Kidney epithelial cell (primary cell): ENCODE measurements at regions not wholly inside any gene's neighbourhood (a gene's known extent, or its start where the extent isn't known, plus 50 kb on each side); places are given as distances from the start of the nearest gene placed in this dataset.
A peak's percentile ranks its signal among the peaks of the same experiment; 100 is the strongest.

ENCODE experiments used
- DNase-seq: peaks from one replicate; pipeline ENCODE4 v3.0.0-alpha.2; 2010; ENCODE audit warnings: low read depth
- H3K27me3 ChIP-seq: 2 replicates; pipeline ENCODE4 v1.6.0; 2011; ENCODE audit warnings: low read length; ENCODE audit not compliant: control insufficient read depth, insufficient read depth
- H3K36me3 ChIP-seq: 2 replicates; pipeline ENCODE4 v1.5.1; 2011; ENCODE audit warnings: low read length; ENCODE audit not compliant: control insufficient read depth, insufficient read depth
- H3K4me3 ChIP-seq: 2 replicates; pipeline ENCODE4 v1.5.1; 2011; ENCODE audit warnings: low read depth, mild to moderate bottlenecking, control low read depth, low read length
- TF ChIP-seq, protein P1 (sequence below): IDR thresholded peaks from 2 replicates; pipeline ENCODE4 v1.5.1; 2011; ENCODE audit warnings: mild to moderate bottlenecking, moderate library complexity, low read length, control low read depth, inconsistent platforms; ENCODE audit not compliant: insufficient read depth, poor library complexity, severe bottlenecking

DNA sequence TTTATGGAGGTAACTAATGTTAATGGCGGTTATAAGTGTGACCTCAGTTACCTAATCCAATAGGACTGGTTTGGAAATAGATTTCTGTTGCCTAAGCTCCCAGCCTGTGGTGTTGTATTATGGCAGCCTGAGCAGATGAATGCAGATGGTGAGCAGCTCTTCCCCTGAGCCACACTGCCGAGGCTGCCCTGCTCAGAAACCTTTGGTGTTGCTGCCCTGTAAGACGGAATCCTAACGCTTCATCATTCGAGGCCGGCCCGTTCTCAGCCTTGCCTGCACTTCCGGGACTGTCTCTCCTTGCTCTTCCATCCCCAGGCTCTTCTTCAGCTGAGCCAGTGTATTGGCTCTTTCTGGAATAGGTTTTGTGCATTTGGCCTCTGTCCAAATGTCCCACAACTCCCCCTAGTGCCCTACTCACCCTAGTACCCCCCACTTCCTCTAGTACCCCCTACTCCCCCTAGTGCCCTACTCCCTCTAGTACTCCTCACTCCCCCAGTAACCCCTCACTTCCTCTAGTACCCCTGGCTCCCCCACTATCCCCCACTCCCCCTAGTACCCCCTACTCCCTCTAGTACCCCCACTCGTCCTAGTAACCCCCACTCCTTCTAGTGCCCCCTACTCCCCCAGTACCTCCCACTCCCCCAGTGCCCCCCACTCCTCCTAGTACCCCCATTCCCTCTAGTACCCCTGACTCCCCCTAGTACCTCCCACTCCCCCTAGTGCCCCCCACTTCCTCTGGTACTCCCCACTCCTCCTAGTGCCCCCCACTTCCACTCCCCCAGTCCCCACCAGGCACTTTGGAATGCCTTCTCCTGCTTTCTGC, 106.0 kb upstream of the TAF1B start:
- Histone ChIP-seq H3K27me3 (no peaks in the 10 kb centered on the region), H3K4me3 (no peak overlapping the region), H3K36me3 (no peaks in the 10 kb centered on the region)
- DNase-seq = no peak
- TF ChIP-seq, protein P1, sequence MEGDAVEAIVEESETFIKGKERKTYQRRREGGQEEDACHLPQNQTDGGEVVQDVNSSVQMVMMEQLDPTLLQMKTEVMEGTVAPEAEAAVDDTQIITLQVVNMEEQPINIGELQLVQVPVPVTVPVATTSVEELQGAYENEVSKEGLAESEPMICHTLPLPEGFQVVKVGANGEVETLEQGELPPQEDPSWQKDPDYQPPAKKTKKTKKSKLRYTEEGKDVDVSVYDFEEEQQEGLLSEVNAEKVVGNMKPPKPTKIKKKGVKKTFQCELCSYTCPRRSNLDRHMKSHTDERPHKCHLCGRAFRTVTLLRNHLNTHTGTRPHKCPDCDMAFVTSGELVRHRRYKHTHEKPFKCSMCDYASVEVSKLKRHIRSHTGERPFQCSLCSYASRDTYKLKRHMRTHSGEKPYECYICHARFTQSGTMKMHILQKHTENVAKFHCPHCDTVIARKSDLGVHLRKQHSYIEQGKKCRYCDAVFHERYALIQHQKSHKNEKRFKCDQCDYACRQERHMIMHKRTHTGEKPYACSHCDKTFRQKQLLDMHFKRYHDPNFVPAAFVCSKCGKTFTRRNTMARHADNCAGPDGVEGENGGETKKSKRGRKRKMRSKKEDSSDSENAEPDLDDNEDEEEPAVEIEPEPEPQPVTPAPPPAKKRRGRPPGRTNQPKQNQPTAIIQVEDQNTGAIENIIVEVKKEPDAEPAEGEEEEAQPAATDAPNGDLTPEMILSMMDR = peak; percentile 48

GRCh38 chr2:9738062-9738461, 105.2 kb upstream of the TAF1B start:
- TF ChIP-seq, protein P1 = no peak

GRCh38 chr2:9738535-9739496, 104.5 kb upstream of the TAF1B start:
- no peaks in the 10 kb centered on the region for H3K36me3 ChIP-seq
- TF ChIP-seq, protein P1 = no peak
- no peaks in the 10 kb centered on the region for H3K27me3 ChIP-seq
- no peak overlapping the region for H3K4me3 ChIP-seq
- DNase-seq = no peak

More at GRCh38 chr2:9738062-9738461, 105.2 kb upstream of the TAF1B start:
- DNase-seq = no peak
- no peaks in the 10 kb centered on the region for H3K27me3 ChIP-seq
- no peak overlapping the region for H3K4me3 ChIP-seq
- no peaks in the 10 kb centered on the region for H3K36me3 ChIP-seq

- no peaks in the 10 kb centered on the region for H3K36me3 ChIP-seq
- no peak for DNase-seq
- TF ChIP-seq, protein P1 = no peak
- no peaks in the 10 kb centered on the region for H3K27me3 ChIP-seq
- no peak overlapping the region for H3K4me3 ChIP-seq
Observed at GRCh38 chr2:9739531-9739964, 103.7 kb upstream of the TAF1B start.

GRCh38 chr2:9740382-9741073, 102.7 kb upstream of the TAF1B start:
- Histone ChIP-seq H3K4me3 (no peak overlapping the region), H3K36me3 (no peaks in the 10 kb centered on the region), H3K27me3 (no peaks in the 10 kb centered on the region)
- TF ChIP-seq, protein P1 = no peak
- no peak for DNase-seq
